HuH-7 (cell line): ENCODE measurements at regions not wholly inside any gene's neighbourhood (a gene's known extent, or its start where the extent isn't known, plus 50 kb on each side); places are given as distances from the start of the nearest gene placed in this dataset.
A peak's percentile ranks its signal among the peaks of the same experiment; 100 is the strongest.

Experiments used
- DNase-seq: peaks from one replicate; pipeline ENCODE4 v3.0.0; 2011; ENCODE audit warnings: low spot score

GRCh38 chr9:31100311-31100710, 1284.1 kb upstream of the ACO1 start:
- DNase-seq = no peak

GRCh38 chr9:31103836-31104235, 1280.6 kb upstream of the ACO1 start:
- DNase-seq = no peak

DNA sequence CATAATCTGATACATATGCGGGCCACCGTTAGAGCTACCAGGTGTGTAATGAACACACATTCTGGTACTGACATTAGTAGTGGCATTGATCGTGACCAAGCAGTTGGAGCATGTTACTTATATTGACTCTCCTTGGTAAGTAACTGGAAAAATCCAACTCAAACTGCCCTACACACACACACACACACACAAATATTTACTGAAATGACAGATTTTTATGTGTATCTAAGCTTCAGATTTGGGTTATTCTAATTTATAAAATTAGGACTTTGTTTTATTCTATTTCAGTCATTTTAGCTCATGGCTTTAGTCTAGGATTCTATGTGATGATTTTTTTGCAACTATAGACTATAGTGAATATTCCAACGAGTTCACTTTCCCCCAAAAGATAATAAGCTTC, 1280.2 kb upstream of the ACO1 start:
- no peak for DNase-seq

DNA sequence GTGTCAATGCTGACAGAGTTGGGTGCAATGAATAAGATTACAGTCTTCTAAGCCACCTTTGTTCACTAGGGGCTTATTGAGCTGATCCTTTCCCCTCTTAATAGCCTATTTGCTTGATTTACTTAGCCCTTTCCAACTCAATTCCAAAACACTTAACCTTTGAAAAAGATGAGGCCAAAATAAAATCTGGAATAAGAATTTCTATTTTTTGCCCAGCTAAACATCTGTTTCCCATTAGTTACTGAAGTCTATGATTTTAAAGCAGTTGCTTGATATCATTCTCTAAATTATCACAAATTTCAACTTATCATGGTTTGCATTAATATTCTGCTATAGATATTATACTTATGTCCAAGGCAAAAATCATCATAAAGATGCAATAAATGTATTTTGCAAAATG, 1272.0 kb upstream of the ACO1 start:
- DNase-seq = no peak

- DNase-seq = no peak
Observed at GRCh38 chr9:31114346-31114745, 1270.1 kb upstream of the ACO1 start.

DNA sequence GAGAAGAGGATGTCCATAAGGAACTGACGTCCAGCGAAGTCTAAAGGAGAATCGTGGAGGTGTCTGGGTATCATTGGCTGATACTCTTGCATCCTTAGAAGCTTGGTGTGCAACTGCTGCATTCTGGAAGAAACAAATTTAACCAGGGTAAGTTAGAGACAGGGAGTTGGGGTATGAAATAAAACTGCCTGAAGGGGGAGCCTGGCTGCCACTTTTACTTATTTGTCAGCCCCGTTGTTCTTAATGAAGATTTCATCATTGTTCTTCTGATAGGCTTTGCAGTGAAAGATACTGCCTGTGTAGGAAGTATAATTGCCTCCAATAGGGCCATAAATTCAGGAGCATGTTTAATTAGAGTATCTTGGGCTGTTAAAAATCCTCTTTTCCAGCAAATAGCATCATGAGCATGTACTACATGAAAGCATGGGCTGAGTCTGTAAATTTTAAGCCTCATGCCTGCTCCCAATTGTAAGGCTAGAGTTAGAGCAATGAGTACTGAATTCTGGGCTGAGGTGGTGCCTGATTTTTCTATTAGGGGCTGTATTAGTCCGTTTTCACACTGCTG, 1264.5 kb upstream of the ACO1 start:
- DNase-seq = no peak

DNA sequence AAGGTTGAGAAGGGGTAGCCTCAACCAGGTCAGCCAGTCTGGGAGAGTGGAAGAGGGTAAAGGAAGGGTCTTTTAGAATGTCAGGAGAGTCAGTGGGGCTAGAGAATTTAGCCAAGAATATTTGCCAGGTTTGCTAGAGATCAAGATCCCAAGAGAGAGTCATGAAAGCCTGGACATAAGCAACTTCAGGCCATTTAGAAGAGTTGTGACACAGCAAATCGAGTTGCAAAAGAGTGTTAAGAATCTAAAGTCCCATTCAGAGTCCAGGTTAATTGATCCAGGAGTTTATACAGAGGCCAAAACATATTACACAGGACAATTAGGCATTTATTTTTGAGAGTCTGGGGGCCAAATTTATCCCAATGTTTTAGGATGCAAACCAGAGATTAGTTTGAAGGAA, 1260.1 kb upstream of the ACO1 start:
- no peak for DNase-seq

DNA sequence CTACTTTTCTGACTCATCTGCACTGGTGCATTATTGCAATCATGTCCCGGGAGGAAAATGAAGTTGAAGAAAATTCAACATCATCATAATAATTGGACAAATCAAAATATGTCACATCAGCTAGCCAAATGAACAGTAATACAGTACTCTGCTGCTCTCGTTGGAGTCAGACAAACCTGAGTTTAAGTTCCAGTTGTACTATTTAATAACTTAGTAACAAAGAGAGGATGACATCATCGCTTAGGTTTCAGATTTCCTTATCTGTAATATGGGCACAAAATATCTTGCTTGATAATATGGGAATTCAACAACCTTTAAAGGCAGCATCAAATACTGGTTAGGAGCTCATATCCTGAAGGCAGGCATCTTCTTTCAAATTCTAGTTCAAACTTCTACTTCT, 1248.9 kb upstream of the ACO1 start:
- no peak for DNase-seq

- DNase-seq = no peak
Observed at GRCh38 chr9:31136524-31136923, 1247.9 kb upstream of the ACO1 start.

DNA sequence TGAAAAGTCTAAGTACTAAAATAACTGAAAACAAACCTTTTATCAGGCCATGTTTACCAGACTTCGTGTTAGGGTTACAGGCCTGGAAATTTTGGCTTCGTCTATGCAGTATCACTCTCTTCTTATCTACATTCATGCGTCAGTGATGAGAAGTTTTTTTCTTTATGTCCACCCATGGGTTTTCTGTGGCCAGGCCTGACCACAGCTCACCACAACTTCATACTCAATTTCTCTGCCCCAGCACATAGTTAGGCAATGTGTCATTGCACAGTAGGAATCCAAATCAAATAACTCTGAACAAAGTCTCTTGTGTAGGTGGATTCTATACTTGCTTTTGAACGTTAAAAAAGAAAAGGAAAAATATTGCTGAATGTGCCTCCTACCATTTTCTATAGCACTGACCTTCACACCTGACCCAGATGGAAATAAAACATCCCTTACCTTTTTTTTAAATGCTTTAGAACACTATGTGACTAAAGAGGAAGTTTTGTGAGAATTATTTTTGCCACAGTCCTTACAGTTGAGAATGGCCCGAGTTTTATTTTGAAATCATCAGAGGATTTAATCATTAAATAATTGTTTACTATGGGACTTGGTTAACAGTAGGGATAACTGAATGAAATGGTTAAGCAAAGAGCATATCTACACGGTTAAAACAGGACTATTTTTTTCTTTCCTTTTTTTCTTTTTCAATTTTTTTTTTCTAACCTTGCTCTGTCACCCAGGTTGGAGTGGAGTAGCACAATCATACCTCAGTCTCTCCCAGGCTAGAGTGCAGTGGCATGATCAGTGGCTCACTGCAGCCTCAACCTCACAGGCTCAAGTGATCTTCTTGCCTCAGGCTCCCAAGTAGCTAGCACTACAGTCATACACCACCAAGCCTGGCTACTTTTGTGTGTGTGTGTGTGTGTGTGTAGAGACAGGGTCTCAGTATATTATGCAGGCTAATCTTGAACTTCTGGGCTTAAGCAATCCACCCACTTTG, 1247.0 kb upstream of the ACO1 start:
- no peak for DNase-seq

DNA sequence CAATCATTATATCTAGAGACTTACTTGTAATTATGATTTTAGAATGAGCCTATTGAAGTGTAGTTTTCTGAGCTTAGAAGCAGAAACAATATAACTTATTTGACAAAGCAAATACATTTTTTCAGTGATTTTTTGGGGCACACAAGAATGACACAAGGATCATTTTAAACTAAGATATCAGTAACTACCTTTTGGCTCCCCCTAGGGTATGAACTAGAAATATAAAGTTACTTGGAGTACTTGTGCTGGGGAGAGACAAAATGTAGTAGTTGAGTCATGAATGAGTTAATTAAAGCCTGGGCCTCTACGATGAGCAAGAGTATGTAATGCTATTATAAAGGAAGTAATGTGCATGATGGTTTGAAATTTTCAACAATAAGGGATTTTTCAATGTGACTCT, 1244.1 kb upstream of the ACO1 start:
- DNase-seq = peak; percentile 1

- DNase-seq = no peak
Observed at GRCh38 chr9:31142456-31142855, 1242.0 kb upstream of the ACO1 start.

- no peak for DNase-seq
Observed at GRCh38 chr9:31144614-31145013, 1239.8 kb upstream of the ACO1 start.

DNA sequence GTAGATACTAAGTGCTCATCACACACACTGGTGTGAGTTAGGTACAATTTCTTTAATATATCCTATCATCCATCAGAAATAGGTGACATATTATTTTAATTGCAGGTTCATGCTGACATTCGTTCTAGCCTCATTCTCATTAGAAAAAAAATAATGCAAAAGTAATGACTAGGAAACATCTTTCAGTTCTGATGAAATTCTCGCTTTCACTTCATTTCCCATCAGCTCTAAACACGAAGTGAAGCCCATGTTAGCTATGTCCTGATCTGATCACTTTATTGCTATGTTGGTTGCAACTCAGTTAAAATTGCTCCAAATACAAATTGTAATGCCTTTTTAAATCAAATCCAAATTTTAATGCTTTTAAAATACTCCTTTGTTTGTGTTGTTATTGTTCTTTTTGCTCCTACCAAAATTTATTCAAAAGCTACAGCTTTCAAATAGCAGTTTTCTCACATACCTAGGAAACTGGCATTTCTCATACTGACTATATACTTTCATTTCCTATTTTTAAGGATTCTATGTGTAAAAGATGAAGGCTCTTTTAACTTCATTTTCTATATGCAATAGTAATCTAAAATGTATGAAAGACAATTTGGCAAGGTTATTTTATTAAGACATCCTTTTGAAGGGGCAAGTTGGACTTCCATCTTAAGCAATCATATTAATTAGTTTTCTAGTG, 1237.8 kb upstream of the ACO1 start:
- DNase-seq = no peak

- DNase-seq = no peak
Observed at GRCh38 chr9:31153250-31153840, 1231.1 kb upstream of the ACO1 start.

- no peak for DNase-seq
Observed at GRCh38 chr9:31166516-31166915, 1217.9 kb upstream of the ACO1 start.

GRCh38 chr9:31168161-31168560, 1216.3 kb upstream of the ACO1 start:
- no peak for DNase-seq

GRCh38 chr9:31174681-31175080, 1209.8 kb upstream of the ACO1 start:
- no peak for DNase-seq

DNA sequence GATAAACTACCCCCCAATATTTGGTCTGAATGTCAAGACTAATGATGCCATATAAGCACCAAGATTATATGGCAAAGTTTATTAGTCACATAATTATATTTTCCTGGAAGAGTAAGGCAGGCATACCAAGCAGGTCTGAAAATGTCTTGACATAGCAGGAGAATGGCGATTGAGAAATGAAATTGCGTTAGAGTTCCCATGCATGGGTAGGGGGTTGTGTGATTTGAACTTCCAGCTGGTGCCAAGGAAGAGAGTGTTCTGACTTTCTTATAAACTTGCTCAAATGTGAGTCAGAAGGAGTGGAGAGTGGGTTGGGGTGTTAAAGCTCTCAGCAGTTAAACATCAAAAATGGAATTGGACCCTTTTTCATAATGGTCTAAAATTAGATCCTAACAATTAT, 1200.6 kb upstream of the ACO1 start:
- no peak for DNase-seq

DNA sequence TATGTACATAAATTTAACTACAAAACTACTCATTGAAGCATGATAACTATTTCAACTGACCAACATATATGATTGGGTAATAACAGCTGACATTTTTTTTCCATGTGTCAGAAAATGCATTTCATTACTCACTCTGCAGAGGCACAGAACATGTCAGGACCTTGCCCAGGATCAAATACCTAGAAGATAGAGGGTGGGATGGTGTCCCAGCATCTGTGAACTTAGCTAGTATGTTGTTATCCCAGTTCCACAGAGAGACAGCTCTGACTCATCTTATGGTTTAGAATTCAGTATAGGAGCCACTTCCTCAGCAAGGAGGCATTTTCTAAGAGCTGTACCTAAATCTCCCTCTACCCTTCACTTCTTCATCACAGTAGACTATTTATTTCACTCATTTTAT, 1198.6 kb upstream of the ACO1 start:
- no peak for DNase-seq

- DNase-seq = no peak
Observed at GRCh38 chr9:31188496-31188895, 1195.9 kb upstream of the ACO1 start.

GRCh38 chr9:31210978-31211570, 1173.4 kb upstream of the ACO1 start:
- DNase-seq = no peak
